CD4-positive, CD25-positive, alpha-beta regulatory T cell (primary cell): ENCODE measurements at regions not wholly inside any gene's neighbourhood (a gene's known extent, or its start where the extent isn't known, plus 50 kb on each side); places are given as distances from the start of the nearest gene placed in this dataset.

Experiments
- ATAC-seq, 2 donors: fragments of 150-1000 bp; cut with Tn5 transposase; one replicate each; pipeline ENCODE4 v1.10.0; 2021; ENCODE audit warnings: low read depth in 2 of 2, moderate number of reproducible peaks in 2 of 2, moderate library complexity in 1 of 2
- DNase-seq, 3 donors: peaks; one replicate each; pipeline versions ENCODE4 v3.0.0 to v3.0.0-alpha.2; 2012 to 2022; ENCODE audit warnings: mixed read lengths in 1 of 3
- H3K27ac ChIP-seq: one replicate; pipeline ENCODE4 v1.7.0; 2013; ENCODE audit warnings: mild to moderate bottlenecking, low read length; ENCODE audit not compliant: insufficient read depth, poor library complexity, severe bottlenecking
- H3K27me3 ChIP-seq: one replicate; pipeline ENCODE4 v1.7.0; 2013; ENCODE audit warnings: low read length; ENCODE audit not compliant: control insufficient read depth, insufficient read depth
- H3K36me3 ChIP-seq: one replicate; pipeline ENCODE4 v1.7.0; 2013; ENCODE audit warnings: mild to moderate bottlenecking, low read length, moderate library complexity; ENCODE audit not compliant: control insufficient read depth, insufficient read depth
- H3K4me1 ChIP-seq: 2 replicates; pipeline ENCODE4 v1.7.0; 2013; ENCODE audit warnings: mild to moderate bottlenecking, low read length; ENCODE audit not compliant: insufficient read depth, control insufficient read depth, poor library complexity, severe bottlenecking
- H3K4me3 ChIP-seq: one replicate; pipeline ENCODE4 v1.7.0; 2013; ENCODE audit warnings: low read depth, mild to moderate bottlenecking, low read length, moderate library complexity
- H3K9me3 ChIP-seq, 2 experiments: 1 replicate in 1 of 2; 2 replicates in 1 of 2; pipeline ENCODE4 v1.7.0; 2013; ENCODE audit warnings: low read length in 2 of 2, mild to moderate bottlenecking in 1 of 2, moderate library complexity in 1 of 2; ENCODE audit not compliant: control insufficient read depth in 2 of 2
- H3K27ac Mint-ChIP-seq, 3 donors: one replicate each; pipeline ENCODE4 v1.8.0; 2020 to 2022; ENCODE audit warnings: mild to moderate bottlenecking in 3 of 3, mixed read lengths in 3 of 3, moderate library complexity in 2 of 3
- H3K27me3 Mint-ChIP-seq: one replicate; pipeline ENCODE4 v1.8.0; 2022; ENCODE audit warnings: mild to moderate bottlenecking, mixed read lengths
- H3K36me3 Mint-ChIP-seq: one replicate; pipeline ENCODE4 v1.8.0; 2020; ENCODE audit warnings: mixed read lengths
- H3K4me1 Mint-ChIP-seq, 4 donors: one replicate each; pipeline ENCODE4 v1.8.0; 2020 to 2022; ENCODE audit warnings: mixed read lengths in 4 of 4, mild to moderate bottlenecking in 1 of 4
- H3K4me3 Mint-ChIP-seq, 4 donors: one replicate each; pipeline ENCODE4 v1.8.0; 2020 to 2022; ENCODE audit warnings: mild to moderate bottlenecking in 4 of 4, mixed read lengths in 4 of 4, moderate library complexity in 3 of 4
- H3K9me3 Mint-ChIP-seq, 7 donors: one replicate each; pipeline ENCODE4 v1.8.0; 2020 to 2022; ENCODE audit warnings: mixed read lengths in 7 of 7, mild to moderate bottlenecking in 3 of 7, moderate library complexity in 2 of 7

DNA sequence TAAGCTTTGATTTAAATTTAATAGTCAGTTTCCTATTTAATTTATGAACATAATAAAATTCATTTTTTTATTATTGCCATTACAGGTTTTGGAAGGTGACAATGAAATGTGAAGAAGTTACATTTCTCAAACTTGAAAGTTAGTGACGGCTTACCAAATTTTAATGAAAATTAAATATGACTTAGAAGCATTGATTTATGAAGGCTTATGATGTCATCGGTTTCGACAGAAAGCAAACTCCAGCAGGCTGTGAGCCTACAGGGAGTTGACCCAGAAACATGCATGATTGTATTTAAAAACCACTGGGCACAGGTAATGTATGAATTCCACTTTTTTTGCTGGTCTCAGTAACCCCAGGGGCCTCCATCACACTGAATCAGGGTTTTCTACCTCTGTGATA, 157.1 kb downstream of the FHIP1A start:
- H3K27me3 ChIP-seq, result peaks cover 6% of the 10 kb centered on the region
- H3K4me3 Mint-ChIP-seq, result no peak overlapping the region
- H3K36me3 ChIP-seq, result no peaks in the 10 kb centered on the region
- H3K9me3 ChIP-seq, result no peaks in the 10 kb centered on the region
- H3K4me1 Mint-ChIP-seq, result peaks cover 0 to 2% (median 0%) of the 10 kb centered on the region in 4 donors
- no peak overlapping the region for H3K4me3 ChIP-seq
- H3K27ac Mint-ChIP-seq, result no peak overlapping the region
- no peaks in the 10 kb centered on the region for H3K36me3 Mint-ChIP-seq
- no peaks in the 10 kb centered on the region for H3K4me1 ChIP-seq
- peaks cover 20% of the 10 kb centered on the region for H3K27me3 Mint-ChIP-seq
- peaks cover 0 to 1% (median 0%) of the 10 kb centered on the region in 7 donors for H3K9me3 Mint-ChIP-seq
- H3K27ac ChIP-seq, result no peak overlapping the region
- ATAC-seq, result no peak
- DNase-seq, result no peak

DNA sequence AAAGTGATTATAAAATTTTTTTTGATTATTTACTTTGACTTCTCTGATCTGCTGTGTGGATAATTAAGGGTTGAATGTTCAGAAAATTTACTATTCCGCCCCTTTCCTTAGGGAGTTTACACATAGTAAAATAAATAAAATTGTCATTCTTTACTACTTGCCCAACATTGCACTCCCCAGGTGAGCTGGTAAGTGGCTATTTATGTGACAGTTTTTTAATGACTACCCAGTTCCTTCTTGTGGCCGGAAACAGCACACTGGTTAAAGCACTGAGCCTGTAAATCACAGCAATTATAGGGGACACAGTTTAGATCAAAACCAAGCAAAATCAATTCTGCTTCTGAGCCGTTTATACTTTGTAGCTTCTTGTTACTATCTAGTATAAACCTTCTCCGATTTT, 158.1 kb downstream of the FHIP1A start:
- H3K27me3 Mint-ChIP-seq, result peaks cover 21% of the 10 kb centered on the region
- no peak overlapping the region for H3K27ac ChIP-seq
- DNase-seq (no peak), ATAC-seq (no peak)
- H3K4me1 Mint-ChIP-seq, result peaks cover 0 to 2% (median 0%) of the 10 kb centered on the region in 4 donors
- H3K36me3 Mint-ChIP-seq, result no peaks in the 10 kb centered on the region
- H3K4me3 Mint-ChIP-seq, result no peak overlapping the region
- H3K9me3 Mint-ChIP-seq, result peaks cover 0 to 1% (median 0%) of the 10 kb centered on the region in 7 donors
- peaks cover 6% of the 10 kb centered on the region for H3K27me3 ChIP-seq
- H3K9me3 ChIP-seq, result no peaks in the 10 kb centered on the region
- no peaks in the 10 kb centered on the region for H3K4me1 ChIP-seq
- no peak overlapping the region for H3K27ac Mint-ChIP-seq
- H3K4me3 ChIP-seq, result no peak overlapping the region
- H3K36me3 ChIP-seq, result no peaks in the 10 kb centered on the region

DNA sequence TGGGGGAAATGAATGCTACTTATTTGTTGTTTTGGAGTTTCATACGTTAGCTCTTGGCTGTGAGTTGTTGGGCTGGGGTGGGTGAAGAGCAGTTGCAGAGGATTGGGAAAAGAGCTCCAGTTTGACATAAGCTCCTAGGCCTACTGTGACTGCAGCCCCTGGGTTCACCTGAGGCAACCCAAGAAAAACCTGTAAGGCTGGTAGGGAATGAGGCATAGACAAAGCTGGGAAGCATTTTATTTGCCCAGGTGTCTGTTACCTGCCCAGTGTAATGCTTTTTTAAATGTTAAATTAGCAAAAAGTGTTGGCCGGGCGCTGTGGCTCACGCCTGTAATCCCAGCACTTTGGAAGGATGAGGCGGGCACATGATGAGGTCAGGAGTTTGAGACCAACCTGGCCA, 160.0 kb downstream of the FHIP1A start:
- H3K27me3 Mint-ChIP-seq, result peaks cover 16% of the 10 kb centered on the region
- peaks cover 0 to 1% (median 0%) of the 10 kb centered on the region in 7 donors for H3K9me3 Mint-ChIP-seq
- ATAC-seq (no peak), DNase-seq (no peak)
- H3K36me3 ChIP-seq, result no peaks in the 10 kb centered on the region
- H3K27ac Mint-ChIP-seq, result peak overlapping the region in 1 of 3 donors; percentile 8
- H3K36me3 Mint-ChIP-seq, result no peaks in the 10 kb centered on the region
- H3K27ac ChIP-seq, result no peak overlapping the region
- H3K4me1 Mint-ChIP-seq, result no peaks in the 10 kb centered on the region
- no peak overlapping the region for H3K4me3 ChIP-seq
- H3K4me1 ChIP-seq, result no peaks in the 10 kb centered on the region
- H3K4me3 Mint-ChIP-seq, result no peak overlapping the region
- H3K9me3 ChIP-seq, result no peaks in the 10 kb centered on the region
- H3K27me3 ChIP-seq, result peaks cover 4% of the 10 kb centered on the region

DNA sequence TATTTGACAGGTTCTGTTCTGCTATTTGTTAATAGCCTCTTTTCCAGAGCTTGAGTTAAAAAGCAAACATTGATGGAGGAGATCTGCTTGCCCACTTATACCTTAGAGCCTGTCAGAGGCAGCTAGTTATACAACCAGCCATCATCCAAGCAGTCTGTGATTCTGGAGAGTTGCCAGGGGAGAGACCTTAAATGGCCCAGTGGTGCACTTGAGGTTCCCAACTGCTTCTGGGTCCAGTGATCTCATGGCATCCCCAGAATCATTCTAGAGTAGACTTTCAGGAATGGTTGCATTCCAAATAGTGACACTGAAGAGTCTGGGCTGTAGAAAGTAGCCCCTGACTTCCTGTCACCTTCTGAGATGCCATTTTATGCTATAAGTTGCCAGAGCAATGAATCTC, 160.7 kb downstream of the FHIP1A start:
- Histone ChIP-seq H3K27me3 (peaks cover 4% of the 10 kb centered on the region), H3K36me3 (no peaks in the 10 kb centered on the region), H3K4me3 (no peak overlapping the region), H3K9me3 (no peaks in the 10 kb centered on the region), H3K27ac (no peak overlapping the region), H3K4me1 (no peaks in the 10 kb centered on the region)
- peaks cover 0 to 1% (median 0%) of the 10 kb centered on the region in 7 donors for H3K9me3 Mint-ChIP-seq
- H3K27me3 Mint-ChIP-seq, result peaks cover 16% of the 10 kb centered on the region
- DNase-seq (no peak), ATAC-seq (no peak)
- H3K27ac Mint-ChIP-seq, result no peak overlapping the region
- H3K4me1 Mint-ChIP-seq, result no peaks in the 10 kb centered on the region
- H3K4me3 Mint-ChIP-seq, result no peak overlapping the region
- no peaks in the 10 kb centered on the region for H3K36me3 Mint-ChIP-seq

DNA sequence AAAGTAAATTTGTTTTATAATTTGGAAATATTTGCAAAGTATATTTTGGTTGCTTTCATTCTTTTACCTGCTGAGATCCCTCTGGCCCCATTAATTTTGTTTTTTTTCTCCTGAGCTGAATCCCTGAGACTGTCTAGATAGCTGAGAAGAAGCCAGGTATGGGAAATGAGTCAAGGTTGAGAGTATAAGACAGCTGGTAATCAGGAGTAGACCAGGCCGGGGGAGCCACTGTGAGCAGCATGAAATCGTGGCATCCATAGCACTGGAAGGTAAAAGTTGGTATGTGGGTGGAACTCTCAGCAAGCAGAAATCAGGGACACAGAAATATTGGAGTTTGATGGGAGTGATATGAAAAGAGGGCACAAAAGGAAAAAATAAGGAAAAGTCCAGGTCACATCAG, 164.5 kb downstream of the FHIP1A start:
- Histone ChIP-seq H3K4me3 (no peak overlapping the region), H3K27ac (no peak overlapping the region), H3K36me3 (no peaks in the 10 kb centered on the region), H3K4me1 (no peaks in the 10 kb centered on the region), H3K9me3 (no peaks in the 10 kb centered on the region), H3K27me3 (peaks cover 2% of the 10 kb centered on the region)
- Mint-ChIP-seq H3K36me3 (no peaks in the 10 kb centered on the region), H3K4me1 (no peaks in the 10 kb centered on the region), H3K27ac (no peak overlapping the region), H3K4me3 (no peak overlapping the region), H3K27me3 (peaks cover 7% of the 10 kb centered on the region), H3K9me3 (no peaks in the 10 kb centered on the region)
- no peak for DNase-seq
- no peak for ATAC-seq

DNA sequence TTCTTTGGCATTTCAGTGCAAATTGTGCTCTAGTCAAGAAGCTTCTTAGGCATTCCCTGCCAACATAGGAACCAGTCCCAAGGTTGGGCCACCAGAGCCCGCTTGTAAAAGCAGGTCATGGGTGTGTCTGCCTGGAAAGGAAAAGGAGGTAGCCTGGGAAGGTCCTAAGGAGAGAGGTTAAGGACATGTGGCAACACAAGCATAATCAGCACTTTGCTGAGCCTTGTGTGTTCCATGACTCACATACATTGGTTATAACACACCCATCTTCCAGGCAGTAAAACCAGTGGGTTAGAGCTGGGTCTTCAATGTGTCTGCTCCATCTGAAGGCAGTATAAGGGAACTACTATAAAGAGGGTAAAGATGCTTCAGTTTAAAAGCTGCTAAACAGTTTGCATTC, 165.0 kb downstream of the FHIP1A start:
- Histone ChIP-seq H3K27me3 (peaks cover 2% of the 10 kb centered on the region), H3K27ac (no peak overlapping the region), H3K36me3 (no peaks in the 10 kb centered on the region), H3K9me3 (no peaks in the 10 kb centered on the region), H3K4me1 (no peaks in the 10 kb centered on the region), H3K4me3 (no peak overlapping the region)
- H3K36me3 Mint-ChIP-seq, result no peaks in the 10 kb centered on the region
- ATAC-seq, result no peak
- no peaks in the 10 kb centered on the region for H3K9me3 Mint-ChIP-seq
- H3K27me3 Mint-ChIP-seq, result peaks cover 6% of the 10 kb centered on the region
- H3K4me1 Mint-ChIP-seq, result no peaks in the 10 kb centered on the region
- H3K4me3 Mint-ChIP-seq, result no peak overlapping the region
- no peak for DNase-seq
- H3K27ac Mint-ChIP-seq, result no peak overlapping the region

DNA sequence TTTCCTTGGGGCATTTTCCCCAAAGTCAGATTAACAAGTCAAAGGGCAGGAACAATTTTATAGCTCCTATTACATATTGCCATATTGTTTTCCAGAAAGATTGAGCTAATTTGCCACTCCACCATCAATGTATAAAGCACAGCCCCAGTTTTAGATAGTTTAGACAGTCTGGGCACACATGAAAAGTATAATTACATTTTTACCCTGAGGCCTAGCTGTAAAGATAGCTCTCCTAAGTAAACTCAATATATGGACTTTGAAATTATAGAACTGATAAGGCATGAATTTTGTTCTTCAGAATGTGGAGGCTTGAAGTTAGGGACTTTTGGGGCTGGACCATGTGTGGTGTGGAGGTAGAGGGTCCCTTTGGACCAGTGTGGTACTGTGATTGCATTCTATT, 166.0 kb downstream of the FHIP1A start:
- H3K4me3 Mint-ChIP-seq, result no peak overlapping the region
- H3K4me1 Mint-ChIP-seq, result no peaks in the 10 kb centered on the region
- ATAC-seq, result no peak

DNA sequence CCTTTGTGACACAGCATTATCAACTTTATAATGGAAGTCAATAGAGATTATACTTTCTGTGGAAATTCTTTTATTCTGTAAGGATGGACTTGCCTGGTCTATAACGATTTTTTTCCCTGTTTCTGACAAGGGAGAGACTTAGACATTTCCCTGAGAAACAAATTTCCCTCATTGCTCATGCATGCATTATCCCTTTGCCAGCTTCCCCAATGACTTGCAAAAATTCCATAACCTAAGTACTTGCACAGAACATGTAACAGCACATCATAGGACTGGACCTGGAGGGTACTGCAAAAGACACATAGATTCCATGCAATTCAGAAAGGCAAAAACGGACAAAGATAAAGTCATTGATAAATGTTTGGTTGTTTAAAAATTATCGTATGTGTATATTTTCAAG, 166.7 kb downstream of the FHIP1A start:
- H3K27me3 ChIP-seq, result no peaks in the 10 kb centered on the region
- DNase-seq (no peak), ATAC-seq (no peak)
- no peaks in the 10 kb centered on the region for H3K4me1 ChIP-seq
- no peaks in the 10 kb centered on the region for H3K9me3 Mint-ChIP-seq
- H3K27me3 Mint-ChIP-seq, result peaks cover 5% of the 10 kb centered on the region
- no peak overlapping the region for H3K4me3 Mint-ChIP-seq
- H3K36me3 ChIP-seq, result no peaks in the 10 kb centered on the region
- H3K27ac ChIP-seq, result no peak overlapping the region
- no peaks in the 10 kb centered on the region for H3K9me3 ChIP-seq
- no peaks in the 10 kb centered on the region for H3K4me1 Mint-ChIP-seq
- H3K4me3 ChIP-seq, result no peak overlapping the region
- H3K27ac Mint-ChIP-seq, result no peak overlapping the region
- H3K36me3 Mint-ChIP-seq, result no peaks in the 10 kb centered on the region

More for the DNA sequence above, 166.0 kb downstream of the FHIP1A start:
- Mint-ChIP-seq H3K36me3 (no peaks in the 10 kb centered on the region), H3K27ac (no peak overlapping the region), H3K27me3 (peaks cover 6% of the 10 kb centered on the region), H3K9me3 (no peaks in the 10 kb centered on the region)
- Histone ChIP-seq H3K4me1 (no peaks in the 10 kb centered on the region), H3K4me3 (no peak overlapping the region), H3K9me3 (no peaks in the 10 kb centered on the region), H3K36me3 (no peaks in the 10 kb centered on the region), H3K27ac (no peak overlapping the region), H3K27me3 (no peaks in the 10 kb centered on the region)
- DNase-seq, result no peak
